ENCODE measurements at regions not wholly inside any gene's neighbourhood (a gene's known extent, or its start where the extent isn't known, plus 50 kb on each side); places are given as distances from the start of the nearest gene placed in this dataset.

DNA sequence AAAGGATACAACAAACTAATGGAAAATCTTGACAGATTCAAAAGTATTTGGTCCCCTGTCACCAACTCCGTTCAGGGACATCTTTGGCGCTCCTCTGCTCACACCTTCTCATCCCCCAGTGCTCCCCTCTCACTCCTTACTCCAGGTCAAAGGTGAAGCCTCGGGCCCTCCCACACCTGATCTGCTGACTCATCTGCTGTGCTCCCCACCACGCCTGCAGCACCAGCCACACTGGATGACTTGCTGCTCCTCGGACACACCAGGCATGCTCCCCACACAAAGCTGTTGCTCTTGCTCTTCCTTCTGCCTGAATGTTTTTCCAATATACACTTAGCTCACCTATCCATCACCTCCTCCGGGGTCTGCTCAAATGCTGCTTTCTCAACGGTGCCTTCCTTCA, 123.4 kb downstream of the ESM1 start:
- no peaks in the 10 kb centered on the region for H3K36me3 ChIP-seq
- H3K27me3 ChIP-seq, result no peaks in the 10 kb centered on the region
- TF ChIP-seq POLR2AphosphoS5 (IDR thresholded peaks at IDR 0.05) (no peak), EP300 (IDR thresholded peaks at IDR 0.05) (no peak), POLR2A (IDR thresholded peaks at IDR 0.05) (no peak)
- TF ChIP-seq, protein P1, sequence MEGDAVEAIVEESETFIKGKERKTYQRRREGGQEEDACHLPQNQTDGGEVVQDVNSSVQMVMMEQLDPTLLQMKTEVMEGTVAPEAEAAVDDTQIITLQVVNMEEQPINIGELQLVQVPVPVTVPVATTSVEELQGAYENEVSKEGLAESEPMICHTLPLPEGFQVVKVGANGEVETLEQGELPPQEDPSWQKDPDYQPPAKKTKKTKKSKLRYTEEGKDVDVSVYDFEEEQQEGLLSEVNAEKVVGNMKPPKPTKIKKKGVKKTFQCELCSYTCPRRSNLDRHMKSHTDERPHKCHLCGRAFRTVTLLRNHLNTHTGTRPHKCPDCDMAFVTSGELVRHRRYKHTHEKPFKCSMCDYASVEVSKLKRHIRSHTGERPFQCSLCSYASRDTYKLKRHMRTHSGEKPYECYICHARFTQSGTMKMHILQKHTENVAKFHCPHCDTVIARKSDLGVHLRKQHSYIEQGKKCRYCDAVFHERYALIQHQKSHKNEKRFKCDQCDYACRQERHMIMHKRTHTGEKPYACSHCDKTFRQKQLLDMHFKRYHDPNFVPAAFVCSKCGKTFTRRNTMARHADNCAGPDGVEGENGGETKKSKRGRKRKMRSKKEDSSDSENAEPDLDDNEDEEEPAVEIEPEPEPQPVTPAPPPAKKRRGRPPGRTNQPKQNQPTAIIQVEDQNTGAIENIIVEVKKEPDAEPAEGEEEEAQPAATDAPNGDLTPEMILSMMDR (IDR thresholded peaks at IDR 0.05), result no peak
- intact Hi-C loops (cut with DNase I), result loop anchor here (10.0 kb wide), 1 partner anchor 557 kb away; no protein-coding TSS in a partner anchor
- 54 to 76% methylated on average over 7 of the region's 7 CpGs for WGBS, 2 donors
- H3K27ac ChIP-seq, result peak overlapping the region in 1 of 4 donors; percentile 61
- DNase-seq, result no peak
- no peak overlapping the region for H3K4me3 ChIP-seq
- peaks cover 0 to 12% (median 0%) of the 10 kb centered on the region in 4 donors for H3K4me1 ChIP-seq
- peaks cover 0 to 16% (median 2%) of the 10 kb centered on the region in 4 donors for H3K9me3 ChIP-seq

- peaks cover 0 to 10% (median 0%) of the 10 kb centered on the region in 4 donors for H3K4me1 ChIP-seq
- peak overlapping the region in 1 of 4 donors; percentile 61 for H3K27ac ChIP-seq
- no peak for TF ChIP-seq EP300 (IDR thresholded peaks at IDR 0.05)
- TF ChIP-seq, protein P1 (IDR thresholded peaks at IDR 0.05), result no peak
- peaks cover 0 to 17% (median 4%) of the 10 kb centered on the region in 4 donors for H3K9me3 ChIP-seq
- H3K36me3 ChIP-seq, result no peaks in the 10 kb centered on the region
- H3K27me3 ChIP-seq, result no peaks in the 10 kb centered on the region
- intact Hi-C loops (cut with DNase I), result loop anchor here (10.0 kb wide), 1 partner anchor 557 kb away; no protein-coding TSS in a partner anchor
- 55 to 71% methylated on average over 5 of the region's 5 CpGs for whole genome bisulfite sequencing, 2 donors
- no peak for DNase-seq
- H3K4me3 ChIP-seq, result no peak overlapping the region
Measured at GRCh38 chr5:54861212-54861894, 124.0 kb downstream of the ESM1 start.

DNA sequence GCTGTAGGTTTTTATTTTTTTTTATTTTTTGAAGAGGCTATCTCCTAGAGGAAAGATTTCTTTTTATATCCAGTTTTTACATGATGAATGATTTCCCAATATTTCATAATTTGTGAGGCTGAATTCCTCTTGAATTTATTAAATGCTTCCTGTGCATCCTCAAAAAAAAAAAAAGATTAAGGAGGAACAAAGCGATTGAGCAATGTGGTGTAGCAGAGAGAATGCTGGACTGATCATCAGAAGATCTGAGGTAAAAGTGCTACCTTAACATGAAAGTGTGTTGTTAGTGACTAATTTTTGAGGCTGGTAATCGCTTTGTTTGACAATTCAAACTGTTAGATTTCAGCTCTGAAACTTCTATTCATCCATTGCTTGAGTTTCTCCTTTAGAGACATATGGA, 125.1 kb downstream of the ESM1 start:
- intact Hi-C loops (cut with DNase I), result loop anchor here (10.0 kb wide), 1 partner anchor 556 kb away; no protein-coding TSS in a partner anchor
- Histone ChIP-seq H3K27me3 (no peaks in the 10 kb centered on the region), H3K4me1 (peaks cover 0 to 10% (median 0%) of the 10 kb centered on the region in 4 donors), H3K4me3 (no peak overlapping the region), H3K9me3 (peaks cover 0 to 17% (median 4%) of the 10 kb centered on the region in 4 donors), H3K36me3 (no peaks in the 10 kb centered on the region), H3K27ac (no peak overlapping the region)
- WGBS, 2 donors, result 78 to 81% methylated on average over 2 of the region's 2 CpGs
- no peak for DNase-seq
- no peak for TF ChIP-seq EP300 (IDR thresholded peaks at IDR 0.05)
- TF ChIP-seq POLR2AphosphoS5 (IDR thresholded peaks at IDR 0.05), result no peak
- TF ChIP-seq POLR2A (IDR thresholded peaks at IDR 0.05), result no peak
- TF ChIP-seq, protein P1 (IDR thresholded peaks at IDR 0.05), result no peak

GRCh38 chr5:54859316-54859715, 126.1 kb downstream of the ESM1 start:
- Histone ChIP-seq H3K36me3 (no peaks in the 10 kb centered on the region), H3K4me1 (peaks cover 0 to 10% (median 0%) of the 10 kb centered on the region in 4 donors)
- intact Hi-C loops (cut with DNase I), result no loop called here

GRCh38 chr5:54854883-54855581, 130.4 kb downstream of the ESM1 start:
- TF ChIP-seq POLR2A (IDR thresholded peaks at IDR 0.05) (no peak), EP300 (IDR thresholded peaks at IDR 0.05) (no peak), POLR2AphosphoS5 (IDR thresholded peaks at IDR 0.05) (no peak)
- TF ChIP-seq, protein P1 (IDR thresholded peaks at IDR 0.05), result no peak
- Histone ChIP-seq H3K36me3 (no peaks in the 10 kb centered on the region), H3K27me3 (no peaks in the 10 kb centered on the region), H3K27ac (no peak overlapping the region), H3K9me3 (peaks cover 0 to 17% (median 4%) of the 10 kb centered on the region in 4 donors), H3K4me1 (no peaks in the 10 kb centered on the region), H3K4me3 (no peak overlapping the region)
- DNase-seq, result no peak
- intact Hi-C loops (cut with DNase I), result no loop called here
- WGBS, 2 donors, result 86 to 87% methylated on average over 5 of the region's 5 CpGs

More at GRCh38 chr5:54859316-54859715, 126.1 kb downstream of the ESM1 start:
- DNase-seq, result no peak
- Histone ChIP-seq H3K27me3 (no peaks in the 10 kb centered on the region), H3K27ac (no peak overlapping the region), H3K9me3 (peaks cover 0 to 17% (median 4%) of the 10 kb centered on the region in 4 donors), H3K4me3 (no peak overlapping the region)
- no peak for TF ChIP-seq POLR2AphosphoS5 (IDR thresholded peaks at IDR 0.05)
